ENCODE measurements at regions not wholly inside any gene's neighbourhood (a gene's known extent, or its start where the extent isn't known, plus 50 kb on each side); places are given as distances from the start of the nearest gene placed in this dataset.

DNA sequence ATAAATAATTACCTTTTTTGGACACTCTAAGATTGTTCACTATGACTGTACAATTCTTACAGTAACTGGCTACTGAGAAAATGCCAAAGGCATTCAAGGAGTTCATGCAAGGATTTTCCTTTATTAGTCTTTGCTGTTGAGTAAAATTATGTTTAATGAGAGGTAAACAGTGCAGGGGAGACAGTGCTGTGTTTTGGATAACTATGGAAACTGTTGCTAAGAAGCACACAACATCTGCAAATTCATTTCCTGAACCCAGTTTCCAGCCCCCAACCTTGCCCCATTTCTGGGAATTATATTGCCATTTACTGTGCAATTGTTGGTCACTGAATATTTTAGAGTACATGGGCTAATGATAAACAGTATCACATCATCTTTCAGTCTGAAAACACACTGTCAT, 1005.8 kb downstream of the TRHDE start:
- no peaks in the 10 kb centered on the region for H3K27me3 ChIP-seq (ENCODE audit: control insufficient read depth, insufficient read depth, low read length)
- TF ChIP-seq, protein P1, sequence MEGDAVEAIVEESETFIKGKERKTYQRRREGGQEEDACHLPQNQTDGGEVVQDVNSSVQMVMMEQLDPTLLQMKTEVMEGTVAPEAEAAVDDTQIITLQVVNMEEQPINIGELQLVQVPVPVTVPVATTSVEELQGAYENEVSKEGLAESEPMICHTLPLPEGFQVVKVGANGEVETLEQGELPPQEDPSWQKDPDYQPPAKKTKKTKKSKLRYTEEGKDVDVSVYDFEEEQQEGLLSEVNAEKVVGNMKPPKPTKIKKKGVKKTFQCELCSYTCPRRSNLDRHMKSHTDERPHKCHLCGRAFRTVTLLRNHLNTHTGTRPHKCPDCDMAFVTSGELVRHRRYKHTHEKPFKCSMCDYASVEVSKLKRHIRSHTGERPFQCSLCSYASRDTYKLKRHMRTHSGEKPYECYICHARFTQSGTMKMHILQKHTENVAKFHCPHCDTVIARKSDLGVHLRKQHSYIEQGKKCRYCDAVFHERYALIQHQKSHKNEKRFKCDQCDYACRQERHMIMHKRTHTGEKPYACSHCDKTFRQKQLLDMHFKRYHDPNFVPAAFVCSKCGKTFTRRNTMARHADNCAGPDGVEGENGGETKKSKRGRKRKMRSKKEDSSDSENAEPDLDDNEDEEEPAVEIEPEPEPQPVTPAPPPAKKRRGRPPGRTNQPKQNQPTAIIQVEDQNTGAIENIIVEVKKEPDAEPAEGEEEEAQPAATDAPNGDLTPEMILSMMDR (IDR thresholded peaks at IDR 0.05; ENCODE audit: low read depth, low read length) = no peak
- H3K27ac ChIP-seq (ENCODE audit: low read depth, low read length) = no peak overlapping the region
- POLR2A ChIA-PET = no interaction called here
- DNase-seq (ENCODE audit: low read depth, low spot score) = no peak
- H3K4me3 ChIP-seq (ENCODE audit: low read depth, low read length) = no peak overlapping the region
- CTCF ChIA-PET = no interaction called here
- no peaks in the 10 kb centered on the region for H3K9me3 ChIP-seq (ENCODE audit: control insufficient read depth, insufficient read depth, low read length)

DNA sequence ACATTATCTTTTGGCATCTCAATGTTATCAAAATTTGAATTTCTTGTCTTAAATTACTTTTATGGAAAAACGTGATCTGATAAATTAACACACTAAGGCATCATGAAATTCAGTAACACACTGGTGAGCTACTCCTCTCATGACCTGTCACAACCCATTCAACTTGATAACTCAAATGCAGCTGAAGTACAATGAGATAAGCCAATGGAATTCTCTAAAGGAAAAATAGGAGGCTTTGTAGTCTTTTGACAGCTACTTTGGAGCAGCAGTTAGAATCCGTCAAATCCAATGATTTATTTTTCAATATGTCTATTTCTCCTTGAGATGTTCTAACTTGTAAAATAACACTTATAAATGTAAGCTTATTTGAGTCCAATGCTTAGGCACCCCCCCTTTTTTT, 1029.4 kb downstream of the TRHDE start:
- Histone ChIP-seq H3K4me3 (ENCODE audit: low read depth, low read length) (no peak overlapping the region), H3K27me3 (ENCODE audit: control insufficient read depth, insufficient read depth, low read length) (no peaks in the 10 kb centered on the region), H3K9me3 (ENCODE audit: control insufficient read depth, insufficient read depth, low read length) (peaks cover 3% of the 10 kb centered on the region; the same call in 1 of the 2 replicates), H3K27ac (ENCODE audit: low read depth, low read length) (no peak overlapping the region)
- POLR2A ChIA-PET = no interaction called here
- TF ChIP-seq, protein P1 (IDR thresholded peaks at IDR 0.05; ENCODE audit: low read depth, low read length) = no peak
- CTCF ChIA-PET = no interaction called here
- no peak for DNase-seq (ENCODE audit: low read depth, low spot score)

DNA sequence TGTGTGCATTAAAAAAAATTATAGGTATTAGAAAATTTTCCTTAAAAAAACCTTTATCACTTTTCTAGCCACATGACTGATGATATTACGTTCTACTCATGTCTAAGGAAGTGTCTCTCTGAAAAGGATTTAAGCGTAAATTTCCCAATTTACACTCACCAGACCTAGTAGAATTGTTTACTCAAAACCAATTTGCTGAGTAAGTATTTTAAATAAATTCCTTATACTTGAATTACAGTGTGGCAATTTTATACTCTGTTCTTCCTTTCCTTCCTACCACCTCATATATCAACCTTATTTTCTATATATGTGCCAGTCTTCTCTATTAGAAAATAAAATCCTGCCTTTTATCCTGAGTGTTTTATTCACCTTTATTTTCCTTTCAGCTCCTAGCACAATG, 1035.1 kb downstream of the TRHDE start:
- TF ChIP-seq, protein P1 (IDR thresholded peaks at IDR 0.05; ENCODE audit: low read depth, low read length) = no peak
- Histone ChIP-seq H3K27me3 (ENCODE audit: control insufficient read depth, insufficient read depth, low read length) (no peaks in the 10 kb centered on the region), H3K9me3 (ENCODE audit: control insufficient read depth, insufficient read depth, low read length) (no peaks in the 10 kb centered on the region; the same call in 1 of the 2 replicates), H3K4me3 (ENCODE audit: low read depth, low read length) (no peak overlapping the region), H3K27ac (ENCODE audit: low read depth, low read length) (no peak overlapping the region)
- POLR2A ChIA-PET = no interaction called here
- DNase-seq (ENCODE audit: low read depth, low spot score) = no peak
- CTCF ChIA-PET = interaction anchor here (0.6 kb wide), 1 partner anchor 1107 kb away, joined by 4 read pairs; no protein-coding TSS in a partner anchor

DNA sequence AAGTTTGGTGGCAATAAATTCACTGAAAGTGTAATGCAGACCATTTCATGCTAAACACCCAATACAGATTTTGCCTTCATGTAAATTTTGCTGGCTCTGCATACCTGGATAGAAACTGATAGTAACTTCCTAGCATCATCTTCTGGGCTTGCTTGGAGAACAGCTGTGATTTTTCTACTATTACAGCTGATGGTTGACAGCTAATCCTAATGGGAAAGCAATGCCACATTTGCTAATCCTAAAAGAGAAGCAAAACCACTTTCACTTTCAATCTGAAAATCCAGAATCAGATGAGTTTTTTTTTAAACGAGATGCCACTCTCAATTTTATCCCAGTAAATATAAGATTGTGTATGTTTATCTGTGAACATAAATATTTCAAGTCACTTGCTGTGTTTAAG, 1035.9 kb downstream of the TRHDE start:
- TF ChIP-seq, protein P1 (IDR thresholded peaks at IDR 0.05; ENCODE audit: low read depth, low read length) = no peak
- ChIA-PET POLR2A (no interaction called here), CTCF (no interaction called here)
- Histone ChIP-seq H3K4me3 (ENCODE audit: low read depth, low read length) (no peak overlapping the region), H3K9me3 (ENCODE audit: control insufficient read depth, insufficient read depth, low read length) (no peaks in the 10 kb centered on the region; the same call in 1 of the 2 replicates), H3K27me3 (ENCODE audit: control insufficient read depth, insufficient read depth, low read length) (no peaks in the 10 kb centered on the region), H3K27ac (ENCODE audit: low read depth, low read length) (no peak overlapping the region)
- DNase-seq (ENCODE audit: low read depth, low spot score) = no peak

DNA sequence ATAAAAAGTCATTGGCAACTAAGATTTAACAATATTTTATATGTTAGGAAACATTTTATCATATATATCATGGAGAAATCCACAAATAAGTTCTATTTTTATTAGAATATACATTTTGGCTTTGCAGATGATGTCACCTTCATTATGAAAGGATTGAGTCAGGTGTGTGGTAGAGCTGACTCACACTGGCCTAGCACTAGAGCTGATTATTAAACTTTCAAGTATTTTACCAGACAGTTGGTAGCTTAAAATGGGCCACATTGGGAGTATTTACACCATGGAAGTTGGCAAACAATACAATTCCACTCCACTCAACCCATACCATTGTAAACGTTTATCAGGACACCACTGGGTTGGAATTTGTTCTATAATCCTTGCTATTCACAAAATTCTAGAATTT, 1036.6 kb downstream of the TRHDE start:
- no peak overlapping the region for H3K27ac ChIP-seq (ENCODE audit: low read depth, low read length)
- CTCF ChIA-PET = no interaction called here

More for the DNA sequence above, 1036.6 kb downstream of the TRHDE start:
- Histone ChIP-seq H3K4me3 (ENCODE audit: low read depth, low read length) (no peak overlapping the region), H3K27me3 (ENCODE audit: control insufficient read depth, insufficient read depth, low read length) (no peaks in the 10 kb centered on the region), H3K9me3 (ENCODE audit: control insufficient read depth, insufficient read depth, low read length) (no peaks in the 10 kb centered on the region; the same call in 1 of the 2 replicates)
- POLR2A ChIA-PET = no interaction called here
- TF ChIP-seq, protein P1 (IDR thresholded peaks at IDR 0.05; ENCODE audit: low read depth, low read length) = no peak
- DNase-seq (ENCODE audit: low read depth, low spot score) = no peak

Data from AG04450 (cell line).